GM21390 (cell line): ENCODE measurements at regions not wholly inside any gene's neighbourhood (a gene's known extent, or its start where the extent isn't known, plus 50 kb on each side); places are given as distances from the start of the nearest gene placed in this dataset.
"Not testable (repeated sequence)": the region's sequence is repeated elsewhere in the genome, so short reads cannot be mapped to it uniquely, and the experiment has no call there.

Source experiments
- ATAC-seq: cut with Tn5 transposase; IDR thresholded peaks from one replicate; pipeline ENCODE4 v1.9.1; 2021; ENCODE audit not compliant: unreplicated experiment

GRCh38 chr7:36058020-36058592 lies 94.9 kb upstream of the EEPD1 start:
- peak; percentile 80 for ATAC-seq

- not testable (repeated sequence) for ATAC-seq
Observed at GRCh38 chr7:36060388-36060787, 92.7 kb upstream of the EEPD1 start.

- no peak for ATAC-seq
Observed at GRCh38 chr7:36062154-36062815, 90.8 kb upstream of the EEPD1 start.

GRCh38 chr7:36064676-36065075 lies 88.4 kb upstream of the EEPD1 start:
- no peak for ATAC-seq

GRCh38 chr7:36065563-36066342 lies 87.3 kb upstream of the EEPD1 start:
- ATAC-seq, result not testable (repeated sequence)

GRCh38 chr7:36066343-36066664 lies 86.8 kb upstream of the EEPD1 start:
- ATAC-seq, result no peak

- no peak for ATAC-seq
Observed at GRCh38 chr7:36070230-36070629, 82.8 kb upstream of the EEPD1 start.

- ATAC-seq, result no peak
Observed at GRCh38 chr7:36071605-36072004, 81.4 kb upstream of the EEPD1 start.

GRCh38 chr7:36072620-36073019 lies 80.4 kb upstream of the EEPD1 start:
- ATAC-seq, result no peak

- no peak for ATAC-seq
Observed at GRCh38 chr7:36075561-36075960, 77.5 kb upstream of the EEPD1 start.

- no peak for ATAC-seq
Observed at GRCh38 chr7:36076074-36076473, 77.0 kb upstream of the EEPD1 start.

- ATAC-seq, result no peak
Observed at GRCh38 chr7:36078816-36079360, 74.2 kb upstream of the EEPD1 start.

- no peak for ATAC-seq
Observed at GRCh38 chr7:36079446-36080025, 73.5 kb upstream of the EEPD1 start.

GRCh38 chr7:36080843-36081242 lies 72.2 kb upstream of the EEPD1 start:
- no peak for ATAC-seq

- no peak for ATAC-seq
Observed at GRCh38 chr7:36082216-36082615, 70.8 kb upstream of the EEPD1 start.

- ATAC-seq, result no peak
Observed at GRCh38 chr7:36082910-36083309, 70.1 kb upstream of the EEPD1 start.

GRCh38 chr7:36083626-36084380 lies 69.3 kb upstream of the EEPD1 start:
- ATAC-seq, result no peak

GRCh38 chr7:36084485-36085091 lies 68.5 kb upstream of the EEPD1 start:
- ATAC-seq, result no peak

GRCh38 chr7:36085096-36085495 lies 68.0 kb upstream of the EEPD1 start:
- ATAC-seq, result no peak

- ATAC-seq, result no peak
Observed at GRCh38 chr7:36086571-36086970, 66.5 kb upstream of the EEPD1 start.

- ATAC-seq, result no peak
Observed at GRCh38 chr7:36088553-36088952, 64.5 kb upstream of the EEPD1 start.
